Smooth muscle cell (in vitro differentiated cells): ENCODE measurements at regions not wholly inside any gene's neighbourhood (a gene's known extent, or its start where the extent isn't known, plus 50 kb on each side); places are given as distances from the start of the nearest gene placed in this dataset.
"Not testable (repeated sequence)": the region's sequence is repeated elsewhere in the genome, so short reads cannot be mapped to it uniquely, and the experiment has no call there.

ENCODE experiments used
- DNase-seq: peaks from one replicate; lab custom pipeline; 2025; ENCODE audit not compliant: unreplicated experiment; lab: John Stamatoyannopoulos, UW
- H2AFZ ChIP-seq: fragments of 200-600 bp; sonication (generic); 2 replicates; pipeline ENCODE4 v1.6.0; 2016; ENCODE audit warnings: antibody characterized with exemption, low read depth, mild to moderate bottlenecking
- H3F3A ChIP-seq: fragments of 200-600 bp; sonication (generic); 2 replicates; pipeline ENCODE4 v1.6.0; 2017; ENCODE audit warnings: antibody characterized with exemption, low read depth
- H3K27ac ChIP-seq: fragments of 200-600 bp; sonication (generic); 2 replicates; pipeline ENCODE4 v1.5.1; 2016; ENCODE audit warnings: low read depth, mild to moderate bottlenecking
- H3K27me3 ChIP-seq: fragments of 200-600 bp; sonication (generic); 2 replicates; pipeline ENCODE4 v1.6.1; 2016; ENCODE audit warnings: low read depth, mild to moderate bottlenecking
- H3K36me3 ChIP-seq: fragments of 200-600 bp; sonication (generic); 2 replicates; pipeline ENCODE4 v1.5.1; 2016; ENCODE audit warnings: low read depth
- H3K4me1 ChIP-seq: fragments of 200-600 bp; sonication (generic); 2 replicates; pipeline ENCODE4 v1.5.1; 2016; ENCODE audit warnings: low read depth
- H3K4me2 ChIP-seq: fragments of 200-600 bp; sonication (generic); 2 replicates; pipeline ENCODE4 v1.6.0; 2016; ENCODE audit warnings: mild to moderate bottlenecking
- H3K4me3 ChIP-seq: fragments of 200-600 bp; sonication (generic); 2 replicates; pipeline ENCODE4 v1.5.1; 2016; ENCODE audit warnings: mild to moderate bottlenecking
- H3K79me2 ChIP-seq: fragments of 200-600 bp; sonication (generic); 2 replicates; pipeline ENCODE4 v1.6.0; 2016; ENCODE audit warnings: low read depth, mild to moderate bottlenecking
- H3K9ac ChIP-seq: fragments of 200-600 bp; sonication (generic); 2 replicates; pipeline ENCODE4 v1.6.0; 2016; ENCODE audit warnings: low read depth
- H3K9me3 ChIP-seq: fragments of 200-600 bp; sonication (generic); replicated peaks from 2 replicates; pipeline ENCODE4 v1.5.1; 2016; ENCODE audit warnings: low read depth
- H4K20me1 ChIP-seq: fragments of 200-600 bp; sonication (generic); 2 replicates; pipeline ENCODE4 v1.6.0; 2016; ENCODE audit warnings: low read depth
- WGBS: methylation state at CpG from one replicate; pipeline ENCODE4 v1.1.7; 2016; ENCODE audit warnings: low lambda C conversion rate; 5-methylcytosine and 5-hydroxymethylcytosine counted together
- TF ChIP-seq, protein P1 (sequence below): fragments of 200-600 bp; sonication (generic); IDR thresholded peaks from 2 replicates; pipeline ENCODE4 v1.5.1; 2017; ENCODE audit warnings: borderline replicate concordance, mild to moderate bottlenecking, antibody characterized with exemption; ENCODE audit not compliant: insufficient read depth, poor library complexity, severe bottlenecking

DNA sequence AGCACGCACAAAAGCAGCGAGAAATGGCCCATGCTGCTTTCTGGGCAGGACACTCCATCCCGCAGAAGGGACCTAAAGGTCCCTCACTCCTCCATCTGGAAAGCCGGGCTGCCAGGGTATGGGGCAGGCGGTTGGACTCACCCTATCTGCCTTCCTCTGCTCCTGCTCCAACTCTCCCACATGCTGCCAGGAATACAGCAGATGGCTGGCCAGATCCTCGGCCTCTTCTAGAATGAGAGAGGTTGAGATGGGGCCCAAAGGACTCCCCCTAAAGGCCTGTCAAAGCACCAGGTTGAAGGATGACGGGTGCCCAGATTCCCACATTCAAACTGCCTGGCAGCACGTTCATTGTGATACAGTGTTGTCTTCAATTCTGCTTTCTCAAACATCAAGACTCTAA lies 85.1 kb upstream of the C2CD4B start:
- no peak overlapping the region for H3K9ac ChIP-seq
- no peaks in the 10 kb centered on the region for H3K79me2 ChIP-seq
- no peaks in the 10 kb centered on the region for H3F3A ChIP-seq
- no peaks in the 10 kb centered on the region for H3K27me3 ChIP-seq
- no peaks in the 10 kb centered on the region for H3K9me3 ChIP-seq
- WGBS = 93% methylated on average over 8 of the region's 8 CpGs
- H2AFZ ChIP-seq = no peak overlapping the region
- no peaks in the 10 kb centered on the region for H4K20me1 ChIP-seq
- TF ChIP-seq, protein P1, sequence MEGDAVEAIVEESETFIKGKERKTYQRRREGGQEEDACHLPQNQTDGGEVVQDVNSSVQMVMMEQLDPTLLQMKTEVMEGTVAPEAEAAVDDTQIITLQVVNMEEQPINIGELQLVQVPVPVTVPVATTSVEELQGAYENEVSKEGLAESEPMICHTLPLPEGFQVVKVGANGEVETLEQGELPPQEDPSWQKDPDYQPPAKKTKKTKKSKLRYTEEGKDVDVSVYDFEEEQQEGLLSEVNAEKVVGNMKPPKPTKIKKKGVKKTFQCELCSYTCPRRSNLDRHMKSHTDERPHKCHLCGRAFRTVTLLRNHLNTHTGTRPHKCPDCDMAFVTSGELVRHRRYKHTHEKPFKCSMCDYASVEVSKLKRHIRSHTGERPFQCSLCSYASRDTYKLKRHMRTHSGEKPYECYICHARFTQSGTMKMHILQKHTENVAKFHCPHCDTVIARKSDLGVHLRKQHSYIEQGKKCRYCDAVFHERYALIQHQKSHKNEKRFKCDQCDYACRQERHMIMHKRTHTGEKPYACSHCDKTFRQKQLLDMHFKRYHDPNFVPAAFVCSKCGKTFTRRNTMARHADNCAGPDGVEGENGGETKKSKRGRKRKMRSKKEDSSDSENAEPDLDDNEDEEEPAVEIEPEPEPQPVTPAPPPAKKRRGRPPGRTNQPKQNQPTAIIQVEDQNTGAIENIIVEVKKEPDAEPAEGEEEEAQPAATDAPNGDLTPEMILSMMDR = no peak
- H3K4me3 ChIP-seq = no peak overlapping the region
- H3K36me3 ChIP-seq = no peaks in the 10 kb centered on the region
- H3K27ac ChIP-seq = no peak overlapping the region
- no peak for DNase-seq
- H3K4me1 ChIP-seq = no peaks in the 10 kb centered on the region
- H3K4me2 ChIP-seq = no peak overlapping the region

DNA sequence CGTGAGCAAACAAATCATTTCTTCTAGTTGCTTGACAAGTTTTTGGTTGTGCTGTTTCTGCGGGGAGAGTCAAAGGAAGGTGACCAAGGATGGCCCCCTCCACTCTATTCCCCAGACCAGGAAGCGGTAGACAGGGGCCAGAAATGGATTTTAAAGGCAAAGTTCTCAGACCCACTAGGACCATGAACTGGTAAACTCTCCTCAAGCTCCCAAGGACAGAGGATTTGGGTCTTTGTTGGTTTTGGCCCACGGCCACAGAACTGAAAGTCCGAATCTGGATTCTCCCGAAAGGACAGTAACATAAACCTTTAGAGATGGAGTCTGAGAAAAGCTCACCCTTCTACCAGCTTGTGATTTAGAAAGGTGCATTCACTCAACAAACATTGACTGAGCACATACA lies 85.9 kb upstream of the C2CD4B start:
- no peaks in the 10 kb centered on the region for H4K20me1 ChIP-seq
- DNase-seq = no peak
- H3F3A ChIP-seq = no peaks in the 10 kb centered on the region
- H3K9me3 ChIP-seq = no peaks in the 10 kb centered on the region
- no peaks in the 10 kb centered on the region for H3K4me1 ChIP-seq
- H3K27ac ChIP-seq = no peak overlapping the region
- whole genome bisulfite sequencing = 98% methylated on average over 6 of the region's 6 CpGs
- no peaks in the 10 kb centered on the region for H3K27me3 ChIP-seq
- no peak overlapping the region for H3K4me2 ChIP-seq
- no peak overlapping the region for H3K9ac ChIP-seq
- H3K79me2 ChIP-seq = no peaks in the 10 kb centered on the region
- H3K4me3 ChIP-seq = no peak overlapping the region
- H3K36me3 ChIP-seq = no peaks in the 10 kb centered on the region
- TF ChIP-seq, protein P1 = no peak
- no peak overlapping the region for H2AFZ ChIP-seq

DNA sequence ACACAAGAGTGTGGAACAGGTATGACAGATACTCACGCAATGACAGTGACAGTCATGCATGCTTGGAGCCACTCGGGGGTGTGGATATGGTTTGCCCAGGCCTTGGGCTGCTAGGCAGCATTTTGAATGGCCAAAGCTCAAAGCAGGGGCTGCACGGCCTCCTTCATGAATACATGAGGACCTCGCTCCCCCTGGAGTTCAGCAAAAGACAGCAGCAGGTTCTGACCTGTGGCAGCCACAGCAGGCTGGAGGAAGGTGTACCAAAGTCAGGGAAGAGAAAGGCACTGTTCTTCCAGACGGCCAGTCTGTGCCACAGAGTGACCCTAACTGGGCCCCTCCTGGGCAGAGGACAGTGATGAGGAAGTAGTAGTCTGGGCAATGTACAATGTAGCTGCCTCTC lies 88.2 kb upstream of the C2CD4B start:
- Histone ChIP-seq H3F3A (no peaks in the 10 kb centered on the region), H3K4me1 (no peaks in the 10 kb centered on the region), H4K20me1 (no peaks in the 10 kb centered on the region), H3K79me2 (no peaks in the 10 kb centered on the region), H3K9ac (no peak overlapping the region), H3K36me3 (no peaks in the 10 kb centered on the region), H3K27ac (no peak overlapping the region), H2AFZ (no peak overlapping the region), H3K27me3 (no peaks in the 10 kb centered on the region), H3K4me3 (no peak overlapping the region), H3K4me2 (no peak overlapping the region), H3K9me3 (no peaks in the 10 kb centered on the region)
- TF ChIP-seq, protein P1 = no peak
- no peak for DNase-seq
- WGBS = 78% methylated on average over 5 of the region's 5 CpGs

DNA sequence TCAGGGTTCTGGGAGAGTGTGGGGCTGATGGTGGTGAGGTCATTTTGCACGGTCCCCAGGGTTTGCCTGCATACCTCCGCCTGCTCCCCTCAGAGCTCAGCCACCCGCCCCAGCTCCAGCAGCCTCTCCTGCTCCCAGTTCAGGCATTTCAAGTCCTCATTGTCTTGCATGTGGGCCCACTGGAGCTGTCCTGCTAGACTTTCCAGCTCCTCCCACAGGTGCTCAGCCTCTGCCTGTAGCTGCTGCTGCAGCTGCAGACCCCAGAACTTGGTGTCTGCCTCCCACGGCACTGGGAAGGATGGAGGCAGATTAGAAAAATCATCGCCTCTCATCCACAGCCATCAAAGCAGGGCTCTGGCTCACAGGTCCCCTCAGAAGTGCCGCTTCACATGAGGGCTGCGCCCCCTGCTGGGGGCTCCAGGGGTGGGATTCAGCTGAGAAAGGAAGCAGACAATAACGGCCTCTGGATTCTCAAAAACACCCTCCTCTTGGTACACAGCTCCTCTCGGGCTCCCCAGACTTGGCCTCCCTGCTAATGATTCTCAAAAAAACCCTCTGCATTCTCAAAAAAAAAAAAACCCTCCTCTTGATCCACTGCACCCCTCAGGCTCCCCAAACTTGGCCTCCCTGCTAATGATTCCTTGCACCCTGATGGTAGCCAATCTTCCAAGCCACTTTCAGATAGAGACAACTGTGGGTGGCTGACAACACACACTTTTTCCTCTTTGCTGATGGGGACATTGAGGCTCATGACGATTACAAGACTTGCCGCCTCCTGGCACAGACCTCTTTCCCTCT lies 89.3 kb upstream of the C2CD4B start:
- no peaks in the 10 kb centered on the region for H3F3A ChIP-seq

DNA sequence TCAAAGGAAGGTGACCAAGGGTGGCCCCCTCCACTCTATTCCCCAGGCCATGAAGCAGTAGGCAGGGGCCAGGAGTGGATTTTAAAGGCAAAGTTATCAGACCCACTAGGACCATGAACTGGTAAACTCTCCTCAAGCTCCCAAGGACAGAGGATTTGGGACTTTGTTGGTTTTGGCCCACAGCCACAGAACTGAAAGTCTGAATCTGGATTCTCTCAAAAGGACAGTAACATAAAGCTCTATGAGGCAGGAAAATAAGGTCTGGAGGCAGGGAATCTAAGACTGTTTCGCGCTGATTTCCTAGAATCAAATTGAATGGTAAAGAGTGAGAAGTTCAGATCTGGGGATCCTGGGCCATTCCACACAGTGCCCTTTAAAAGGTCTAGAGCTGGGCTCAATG lies 91.3 kb upstream of the C2CD4B start:
- H3K4me1 ChIP-seq, DNase-seq, H3K4me3 ChIP-seq, H2AFZ ChIP-seq, H3F3A ChIP-seq, H3K9me3 ChIP-seq, H3K79me2 ChIP-seq, H4K20me1 ChIP-seq, H3K36me3 ChIP-seq, H3K27me3 ChIP-seq, H3K9ac ChIP-seq, H3K27ac ChIP-seq, H3K4me2 ChIP-seq: not testable (repeated sequence)
- 86% methylated on average over 2 of the region's 2 CpGs for WGBS

More for the DNA sequence above, 89.3 kb upstream of the C2CD4B start:
- no peaks in the 10 kb centered on the region for H3K79me2 ChIP-seq
- H3K4me1 ChIP-seq = no peaks in the 10 kb centered on the region
- no peaks in the 10 kb centered on the region for H3K36me3 ChIP-seq
- DNase-seq = peak; percentile 4
- no peak overlapping the region for H3K27ac ChIP-seq
- no peak overlapping the region for H3K4me3 ChIP-seq
- 47% methylated on average over 11 of the region's 11 CpGs for WGBS
- no peaks in the 10 kb centered on the region for H3K9me3 ChIP-seq
- TF ChIP-seq, protein P1 = peak; percentile 73
- no peaks in the 10 kb centered on the region for H4K20me1 ChIP-seq
- no peak overlapping the region for H3K9ac ChIP-seq
- H3K4me2 ChIP-seq = no peak overlapping the region
- no peaks in the 10 kb centered on the region for H3K27me3 ChIP-seq
- H2AFZ ChIP-seq = no peak overlapping the region
